ENCODE measurements at regions not wholly inside any gene's neighbourhood (a gene's known extent, or its start where the extent isn't known, plus 50 kb on each side); places are given as distances from the start of the nearest gene placed in this dataset.

GRCh38 chr14:100384819-100385813, 62.0 kb downstream of the SLC25A47 start:
- peak; percentile 75 for TF ChIP-seq CTCF (IDR thresholded peaks at IDR 0.05; ENCODE audit: low read depth, low read length)
- no peak for TF ChIP-seq EZH2phosphoT487 (IDR thresholded peaks at IDR 0.05; ENCODE audit: low read depth)

Data from OCI-LY3 (cell line).